NCI-H1092 (cell line): ENCODE measurements at regions not wholly inside any gene's neighbourhood (a gene's known extent, or its start where the extent isn't known, plus 50 kb on each side); places are given as distances from the start of the nearest gene placed in this dataset.

Experiments used
- DNase-seq: peaks from one replicate; lab custom pipeline; 2025; lab: John Stamatoyannopoulos, UW

- DNase-seq = no peak
These were observed 923.5 kb downstream of the EPHA4 start for GRCh38 chr2:220648628-220649027.

GRCh38 chr2:220653776-220654175 is 918.3 kb downstream of the EPHA4 start:
- DNase-seq = no peak

DNA sequence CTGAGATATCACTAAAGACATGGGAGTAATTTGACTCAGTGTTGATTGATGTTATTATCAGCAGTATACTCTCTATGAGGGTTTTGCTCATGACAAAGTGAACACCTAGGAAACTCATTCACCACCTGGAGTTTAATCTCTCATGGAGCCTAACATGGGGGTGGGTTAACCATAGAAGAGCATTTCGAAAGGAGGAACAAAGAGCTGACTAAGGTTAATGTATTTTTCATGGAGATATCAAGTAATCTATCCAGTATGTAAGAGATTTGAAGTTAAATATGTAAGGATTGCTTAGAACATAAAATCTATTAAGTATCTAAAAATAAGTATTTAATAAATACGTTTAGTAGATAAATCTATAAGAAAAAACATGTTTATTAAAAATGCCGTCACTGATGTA is 917.8 kb downstream of the EPHA4 start:
- no peak for DNase-seq

DNA sequence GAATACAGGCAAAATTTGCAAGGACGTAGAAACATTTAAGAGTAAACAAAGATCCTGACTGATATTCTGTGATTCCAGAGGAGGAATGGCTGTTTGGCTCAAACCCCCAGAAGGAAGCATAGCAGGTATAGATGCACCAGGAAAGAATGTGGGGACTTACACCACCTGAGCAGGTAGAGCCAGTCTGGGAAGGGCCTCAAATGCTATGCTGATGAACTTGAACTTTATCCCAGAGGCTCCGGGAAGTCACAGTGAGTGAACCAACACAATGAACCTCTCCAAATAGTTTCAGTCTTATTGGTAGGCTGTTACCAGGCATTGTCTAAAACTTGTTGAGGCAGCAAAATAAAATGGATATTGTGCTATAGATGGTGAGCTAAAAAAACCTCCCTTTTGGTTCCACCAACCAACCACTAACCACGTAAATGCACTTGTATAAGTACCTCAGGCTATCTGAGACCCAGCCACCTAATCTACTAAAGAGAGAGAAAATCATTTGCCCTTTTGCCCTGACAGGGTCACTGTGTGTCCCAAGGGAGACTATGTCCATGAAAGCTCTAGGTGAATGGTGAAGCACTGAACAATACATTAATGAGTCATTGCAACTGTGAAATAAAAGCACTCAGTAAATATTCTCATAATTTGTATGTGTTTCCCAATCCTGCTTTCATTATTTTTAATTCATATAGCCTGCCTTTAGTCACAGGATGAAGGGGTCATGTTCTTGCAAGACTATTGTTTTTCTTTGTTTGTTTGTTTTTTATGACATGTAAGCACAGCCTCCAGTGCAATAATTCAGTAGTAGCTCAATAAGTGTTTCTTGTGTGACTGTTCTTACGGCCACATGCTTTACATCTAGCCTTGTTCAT is 911.6 kb downstream of the EPHA4 start:
- DNase-seq = no peak

DNA sequence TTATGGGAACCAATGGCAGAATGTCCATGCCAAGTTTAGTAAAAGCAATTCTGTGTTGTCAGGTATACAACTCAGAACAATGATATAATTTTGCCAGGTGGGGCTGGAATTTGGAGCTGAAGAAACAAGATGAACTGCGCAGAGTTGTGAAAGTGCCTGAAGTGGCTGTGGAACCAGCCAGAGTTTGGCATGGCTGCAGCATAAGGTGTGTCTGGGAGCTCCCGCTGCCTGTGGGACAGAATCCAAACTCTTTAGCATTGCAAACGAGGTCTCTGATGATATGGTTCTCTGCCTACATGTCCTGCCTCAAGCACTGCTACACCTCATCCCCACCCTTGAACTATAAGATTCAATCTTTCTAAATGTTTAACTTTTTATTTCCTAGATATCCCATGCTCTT is 909.7 kb downstream of the EPHA4 start:
- no peak for DNase-seq

DNA sequence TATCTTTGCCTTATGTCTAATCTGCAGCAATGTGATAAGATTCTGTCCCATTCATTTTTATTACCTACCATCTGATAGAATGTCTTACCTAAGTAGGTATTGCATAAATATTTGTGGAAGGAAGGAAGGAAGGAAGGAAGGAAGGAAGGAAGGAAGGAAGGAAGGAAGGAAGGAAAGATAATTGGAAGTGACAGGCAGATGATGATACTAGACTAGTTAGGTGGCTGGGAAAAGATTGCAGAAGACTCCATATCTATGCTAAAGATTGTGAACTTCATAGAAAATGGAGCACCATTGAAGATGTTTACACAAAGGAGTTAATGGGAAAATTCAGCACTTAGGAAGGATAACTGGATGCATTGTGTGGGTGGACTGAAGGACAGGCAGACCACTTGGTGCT is 909.0 kb downstream of the EPHA4 start:
- no peak for DNase-seq

DNA sequence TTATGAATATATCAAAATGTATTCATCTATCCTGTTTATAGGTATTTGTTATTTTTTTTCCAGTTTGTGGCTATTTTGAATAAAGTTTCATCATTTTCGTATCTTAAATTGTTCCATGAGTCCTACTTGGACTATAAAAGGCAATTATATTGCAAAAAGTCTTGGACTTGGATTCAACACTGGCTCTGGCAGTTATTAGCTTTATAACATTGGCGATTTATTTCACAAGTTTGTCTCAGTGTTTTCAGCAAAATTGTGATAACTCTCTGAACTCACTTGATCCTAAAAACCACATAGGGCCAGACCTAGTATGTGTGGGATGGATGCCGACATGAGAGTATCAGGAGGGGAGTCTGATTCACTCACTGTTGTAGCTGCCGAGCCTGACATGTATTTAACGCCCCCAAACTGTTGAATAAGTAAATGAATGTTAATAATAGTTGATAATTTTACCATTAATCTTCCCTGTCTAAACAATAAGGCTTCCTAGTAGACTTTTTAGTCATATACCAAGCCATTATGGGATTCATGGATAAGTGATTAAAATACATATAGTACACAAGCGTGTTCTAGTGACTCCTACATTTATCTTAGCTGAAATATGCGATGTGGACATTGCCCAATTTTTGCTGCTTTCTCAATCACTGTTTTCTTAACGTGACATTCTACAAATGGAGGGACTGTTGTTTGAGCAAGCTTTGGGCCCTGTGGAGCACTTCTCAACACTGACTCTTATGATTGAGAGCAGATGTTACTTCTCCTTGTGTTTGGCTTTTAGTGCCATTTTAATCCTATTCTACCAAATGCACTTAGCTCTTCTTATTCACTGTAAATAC is 907.6 kb downstream of the EPHA4 start:
- no peak for DNase-seq

DNA sequence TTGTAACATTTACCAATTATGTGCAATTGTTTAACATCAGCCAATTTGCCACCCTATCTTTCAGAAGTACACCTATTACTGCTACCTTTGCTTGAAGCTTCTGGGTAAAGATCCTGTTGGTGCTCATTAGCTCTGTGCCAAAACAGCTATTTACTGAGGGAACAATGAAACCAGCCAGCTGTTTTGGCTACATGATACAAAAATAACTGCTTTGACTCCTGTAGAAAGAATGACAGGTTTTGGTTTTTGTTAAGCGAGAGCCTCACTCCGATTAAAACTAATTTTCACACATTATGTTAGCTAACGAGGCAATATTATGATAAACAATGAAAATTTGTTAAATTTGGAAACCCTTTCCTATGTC is 907.0 kb downstream of the EPHA4 start:
- peak; percentile 48 for DNase-seq

DNA sequence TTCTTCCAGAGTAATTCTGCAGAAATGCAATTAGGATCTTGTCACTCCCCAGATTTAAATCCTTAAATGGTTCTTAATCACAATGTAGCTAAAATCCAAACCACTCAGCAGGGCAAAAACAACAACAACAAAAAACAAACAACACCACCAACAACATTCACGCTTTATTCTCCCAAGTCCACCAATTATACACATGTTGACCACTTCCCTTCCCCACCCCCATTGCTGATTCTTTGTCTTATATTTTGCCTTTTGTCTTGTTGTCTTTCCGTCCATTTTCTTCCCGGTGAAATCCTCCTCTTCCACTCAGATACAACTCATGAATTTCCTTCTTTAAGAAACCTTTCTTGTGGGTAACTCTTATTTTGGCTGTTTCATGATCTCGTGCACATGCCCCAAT is 902.8 kb downstream of the EPHA4 start:
- no peak for DNase-seq

DNA sequence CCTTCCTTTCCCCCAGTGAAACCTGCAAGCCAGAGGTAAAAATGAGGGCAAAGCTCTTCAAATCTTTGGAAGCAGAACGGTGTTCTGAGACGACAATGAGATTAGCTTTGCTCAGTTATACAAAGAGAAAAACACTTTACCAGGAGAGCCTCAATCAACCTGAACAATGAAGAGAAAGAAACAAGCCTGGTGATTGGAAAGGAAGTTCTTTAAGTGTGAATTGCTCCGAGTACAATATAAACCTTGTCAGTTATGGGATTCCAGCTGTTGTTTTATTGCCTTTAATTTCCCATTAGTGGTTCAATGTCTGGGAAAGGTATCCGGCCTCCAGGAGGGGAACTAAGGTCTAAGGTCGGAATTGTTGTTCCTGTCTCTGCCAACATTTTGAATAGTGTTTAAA is 901.6 kb downstream of the EPHA4 start:
- no peak for DNase-seq

- no peak for DNase-seq
These were observed 898.8 kb downstream of the EPHA4 start for GRCh38 chr2:220673151-220673874.

- no peak for DNase-seq
These were observed 898.1 kb downstream of the EPHA4 start for GRCh38 chr2:220674033-220674432.

DNA sequence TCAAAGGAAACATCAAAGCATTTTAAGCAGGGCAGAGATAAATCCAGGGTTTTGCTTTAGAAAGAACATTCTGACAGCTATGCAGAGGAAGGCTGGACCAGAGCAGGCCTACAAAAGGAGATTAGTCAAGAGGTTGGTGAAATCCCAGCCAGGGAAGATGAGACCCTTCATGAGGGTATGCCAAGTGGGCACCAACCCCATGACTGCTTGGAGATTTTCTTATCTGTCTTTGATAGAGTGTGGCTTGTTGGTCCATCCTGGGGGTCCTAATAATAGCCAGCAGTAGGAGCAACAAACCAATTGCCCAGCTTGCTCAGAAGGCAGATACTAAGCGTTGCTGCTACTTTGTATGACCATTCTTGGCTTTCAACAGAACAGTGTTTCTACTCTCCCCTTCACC is 895.4 kb downstream of the EPHA4 start:
- no peak for DNase-seq

DNA sequence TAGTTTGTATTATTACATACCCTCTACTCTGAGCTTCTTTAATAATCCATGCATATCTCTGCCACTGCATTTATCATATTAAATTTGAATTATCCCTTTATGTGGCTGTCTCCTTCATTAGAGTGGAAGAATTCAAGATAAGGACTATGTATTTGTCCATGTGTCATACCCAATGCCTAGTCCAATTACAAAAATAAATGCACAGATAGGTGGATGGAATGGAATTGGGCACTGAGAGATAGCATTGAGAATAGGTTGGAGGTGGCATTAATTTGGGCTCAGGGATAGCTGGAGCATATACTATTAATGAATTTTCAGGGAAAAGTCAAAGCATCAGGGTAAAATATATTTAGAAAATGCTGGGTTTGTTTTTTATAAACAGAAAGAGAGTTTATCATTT is 893.2 kb downstream of the EPHA4 start:
- DNase-seq = no peak

DNA sequence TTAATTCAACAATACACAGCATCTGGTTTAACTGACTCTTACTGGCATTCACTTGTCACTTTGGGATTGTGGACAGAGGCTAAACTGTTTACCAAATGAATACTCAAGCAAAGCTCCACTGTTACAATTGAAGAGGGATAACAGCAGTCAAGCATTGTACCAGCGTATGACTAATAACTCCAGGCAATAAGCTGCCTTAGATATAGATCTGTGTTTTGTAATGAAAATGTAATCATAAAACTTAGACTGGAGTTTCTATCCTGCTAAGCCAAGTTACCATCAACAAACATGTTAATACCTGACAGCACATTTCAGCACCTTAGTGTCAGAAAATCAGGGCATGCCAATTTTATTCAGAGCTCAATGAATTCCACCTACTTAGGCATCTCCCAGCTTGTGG is 889.5 kb downstream of the EPHA4 start:
- no peak for DNase-seq

GRCh38 chr2:220684099-220684498 is 888.0 kb downstream of the EPHA4 start:
- DNase-seq = no peak

DNA sequence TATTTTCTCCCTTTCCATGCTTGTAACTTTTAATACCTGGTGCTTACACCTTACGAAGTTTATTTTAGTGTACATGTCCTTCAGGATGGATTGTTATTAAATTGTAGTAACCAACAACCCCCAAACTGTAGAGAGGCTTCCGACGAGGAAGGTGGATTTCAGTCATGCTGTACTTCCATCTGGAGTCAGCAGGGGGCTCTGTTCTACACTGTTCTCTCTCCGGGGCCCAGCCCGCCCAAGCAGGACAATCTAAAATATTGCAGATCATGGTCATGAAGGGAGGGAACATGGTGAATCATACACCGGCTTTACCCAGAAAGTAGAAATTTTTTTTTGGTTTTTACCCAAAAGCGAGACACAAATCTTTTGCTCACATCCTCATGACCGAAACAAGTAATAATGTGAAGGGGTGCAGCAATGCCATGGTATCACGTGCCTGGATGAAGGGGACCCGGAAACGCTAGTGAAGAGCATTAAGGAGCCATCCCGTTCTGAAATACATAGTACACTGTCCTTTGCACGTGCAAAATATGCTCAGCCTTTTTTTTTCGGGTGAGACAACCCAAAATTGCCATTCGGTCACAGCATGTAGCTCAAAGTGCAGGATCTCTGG is 884.8 kb downstream of the EPHA4 start:
- DNase-seq = no peak

DNA sequence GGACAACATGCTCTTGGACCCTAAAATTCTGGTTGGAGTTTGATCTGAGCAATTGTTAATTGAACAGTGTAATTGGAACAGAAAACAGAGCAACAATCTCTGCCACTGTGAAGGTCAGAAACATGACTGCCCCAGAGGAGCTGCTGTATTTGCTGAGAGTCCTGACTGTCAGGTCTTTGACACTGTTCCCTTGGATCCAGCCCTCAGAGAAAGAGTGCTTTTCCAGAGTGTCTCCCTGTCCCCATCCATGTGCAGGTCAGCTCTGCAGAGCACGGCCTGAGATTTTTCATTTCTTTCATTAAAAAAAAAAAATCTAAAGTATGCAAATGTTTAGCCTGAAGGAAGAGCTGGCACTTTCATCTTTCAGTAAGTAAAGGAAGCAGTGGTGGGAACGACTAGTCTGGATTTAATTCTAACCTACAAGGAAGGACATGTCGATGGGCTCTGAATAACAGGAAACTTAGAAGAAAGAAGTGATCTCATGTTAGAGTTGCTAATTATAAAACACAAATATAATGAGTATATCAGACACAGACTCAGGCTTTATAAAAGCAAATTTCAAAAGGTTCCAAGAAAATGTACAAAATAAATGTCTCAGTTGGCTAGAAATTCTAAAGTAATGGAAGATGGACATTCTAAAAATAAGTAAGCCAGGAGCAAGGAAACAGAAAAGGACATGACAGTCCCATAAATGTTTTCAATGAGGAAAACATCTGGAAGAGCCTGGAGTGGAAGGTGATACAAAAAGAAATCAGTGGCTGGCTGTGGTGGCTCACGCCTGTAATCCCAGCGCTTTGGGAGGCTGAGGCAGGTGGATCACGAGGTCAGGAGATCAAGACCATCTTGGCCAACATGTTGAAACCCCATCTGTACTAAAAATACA is 876.5 kb downstream of the EPHA4 start:
- no peak for DNase-seq

DNA sequence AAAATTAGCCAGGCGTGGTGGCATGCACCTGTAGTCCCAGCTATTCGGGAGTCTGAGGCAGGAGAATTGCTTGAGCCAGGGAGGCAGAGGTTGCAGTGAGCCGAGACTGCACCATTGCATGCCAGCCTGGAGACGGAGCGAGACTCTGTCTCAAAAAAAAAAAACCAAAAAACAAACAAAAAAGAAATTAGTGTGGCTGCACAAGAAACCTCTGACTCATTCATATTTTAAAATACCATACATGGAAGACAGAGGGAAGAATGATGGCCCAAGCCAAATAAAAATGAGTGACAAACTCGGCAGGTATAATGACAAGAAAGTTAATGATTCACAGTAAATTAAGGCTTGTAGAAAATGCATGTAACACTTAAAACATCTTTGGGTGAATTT is 875.8 kb downstream of the EPHA4 start:
- no peak for DNase-seq

GRCh38 chr2:220697011-220697410 is 875.1 kb downstream of the EPHA4 start:
- no peak for DNase-seq

DNA sequence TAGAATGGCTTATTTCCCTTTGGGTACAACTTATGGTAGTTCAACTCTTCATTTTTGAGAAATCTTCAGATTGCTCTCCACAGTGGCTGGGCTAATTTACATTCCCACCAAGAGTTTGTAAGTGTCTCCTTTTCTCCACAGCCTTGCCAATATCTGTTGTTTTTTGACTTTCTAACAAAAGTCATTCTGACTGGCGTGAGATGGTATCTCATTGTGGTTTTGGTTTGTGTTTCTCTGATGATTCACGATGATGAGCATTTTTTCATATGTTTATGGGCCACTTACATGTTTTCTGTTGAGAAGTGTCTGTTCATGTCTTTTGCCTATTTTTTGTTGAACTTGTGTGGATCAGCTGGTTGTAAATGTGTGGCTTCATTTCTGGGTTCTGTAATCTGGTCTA is 871.0 kb downstream of the EPHA4 start:
- no peak for DNase-seq
